ENCODE measurements at regions not wholly inside any gene's neighbourhood (a gene's known extent, or its start where the extent isn't known, plus 50 kb on each side); places are given as distances from the start of the nearest gene placed in this dataset.

- no peak overlapping the region for H3K9ac ChIP-seq (ENCODE audit: extremely low read depth, insufficient read length, low read length)
- H4K20me1 ChIP-seq (ENCODE audit: control insufficient read depth, insufficient read depth, insufficient read length), result no peaks in the 10 kb centered on the region
- no peaks in the 10 kb centered on the region for H3K27me3 ChIP-seq (ENCODE audit: insufficient read depth, low read length)
- no peak overlapping the region for H3K23ac ChIP-seq (ENCODE audit: insufficient read length, low read depth, low read length)
- no peak overlapping the region for H3T11ph ChIP-seq (ENCODE audit: low read length)
- Mint-ChIP-seq H3K27ac (peak overlapping the region in 1 of 3 experiments; percentile 31; a peak in 2 of 7 replicates), H3K4me1 (no peaks in the 10 kb centered on the region; a peak in 1 of 4 replicates), H3K9me3 (peaks cover 0 to 7% of the 10 kb centered on the region in 2 experiments; a peak in 2 of 5 replicates), H3K4me3 (no peak overlapping the region), H3K27me3 (ENCODE audit: low read depth) (no peaks in the 10 kb centered on the region), H3K36me3 (ENCODE audit: insufficient read depth in 1 of 3, low read depth in 3 of 3) (peaks cover 0 to 7% (median 0%) of the 10 kb centered on the region in 3 experiments; a peak in 1 of 7 replicates)
- no peaks in the 10 kb centered on the region for H3K79me1 ChIP-seq (ENCODE audit: insufficient read depth, low read depth, low read length, poor library complexity, severe bottlenecking)
- no peak overlapping the region for H2BK15ac ChIP-seq (ENCODE audit: low read depth, low read length)
- DNase-seq, result no peak
- H2BK5ac ChIP-seq (ENCODE audit: insufficient read length, low read length), result no peak overlapping the region
- H3K23me2 ChIP-seq (ENCODE audit: insufficient read length, low read depth, low read length, poor library complexity, severe bottlenecking), result no peaks in the 10 kb centered on the region
- H3K56ac ChIP-seq (ENCODE audit: insufficient read length, low read depth, low read length), result no peak overlapping the region
- H4K91ac ChIP-seq (ENCODE audit: insufficient read length, low read depth, low read length), result no peak overlapping the region
- H3K9me3 ChIP-seq (ENCODE audit: control insufficient read depth, low read depth, low read length), result no peaks in the 10 kb centered on the region
- no peak overlapping the region for H3K27ac ChIP-seq (ENCODE audit: insufficient read length, low read depth, low read length)
- H2BK12ac ChIP-seq (ENCODE audit: insufficient read length, low read depth, low read length), result no peak overlapping the region
- no peaks in the 10 kb centered on the region for H3K4me1 ChIP-seq (ENCODE audit: insufficient read depth, low read length)
- WGBS (ENCODE audit: extremely low coverage, insufficient read length, low lambda C conversion rate), result no CpG with 5 or more reads among the region's 3 CpGs
- no peak overlapping the region for H4K5ac ChIP-seq (ENCODE audit: insufficient read length, low read depth, low read length)
- H2BK120ac ChIP-seq (ENCODE audit: low read depth, low read length, poor library complexity, severe bottlenecking), result no peak overlapping the region
- no peak overlapping the region for H3K4ac ChIP-seq (ENCODE audit: low read depth, low read length)
- no peak overlapping the region for H2AFZ ChIP-seq (ENCODE audit: low read length)
- no peak overlapping the region for H3K14ac ChIP-seq (ENCODE audit: insufficient read depth, low read length)
- no peak overlapping the region for H2AK5ac ChIP-seq (ENCODE audit: insufficient read length, low read length)
- H4K8ac ChIP-seq (replicated peaks; ENCODE audit: insufficient read length, low read depth, low read length), result no peak overlapping the region
- H3K79me2 ChIP-seq (ENCODE audit: insufficient read depth, low read length), result no peaks in the 10 kb centered on the region
- no peak overlapping the region for H3K18ac ChIP-seq (ENCODE audit: insufficient read length, low read depth, low read length)
- no peak overlapping the region for H2BK20ac ChIP-seq (ENCODE audit: low read depth, low read length, poor library complexity, severe bottlenecking)
- TF ChIP-seq CTCF (conservative IDR thresholded peaks at IDR 0.05), result peak; percentile 38; the same call in 2 of the 3 replicates
- no peak overlapping the region for H3K4me2 ChIP-seq (ENCODE audit: insufficient read depth, insufficient read length, low read length)
Observed at GRCh38 chr4:100907465-100908454, 389.9 kb upstream of the EMCN start.

Measured in H9 (cell line).